SK-N-DZ (cell line): ENCODE measurements at regions not wholly inside any gene's neighbourhood (a gene's known extent, or its start where the extent isn't known, plus 50 kb on each side); places are given as distances from the start of the nearest gene placed in this dataset.
A peak's percentile ranks its signal among the peaks of the same experiment; 100 is the strongest.

Experiments used
- DNase-seq: peaks from one replicate; pipeline ENCODE4 v3.0.0-alpha.2; 2015; ENCODE audit warnings: low spot score

GRCh38 chr6:139625081-139625939 is 250.9 kb upstream of the CITED2 start:
- no peak for DNase-seq

- DNase-seq = no peak
These were observed 248.9 kb upstream of the CITED2 start for GRCh38 chr6:139623372-139623771.

- DNase-seq = no peak
These were observed 239.0 kb upstream of the CITED2 start for GRCh38 chr6:139613496-139613895.

GRCh38 chr6:139612135-139612465 is 237.7 kb upstream of the CITED2 start:
- DNase-seq = no peak

- DNase-seq = no peak
These were observed 237.1 kb upstream of the CITED2 start for GRCh38 chr6:139611327-139612134.

- no peak for DNase-seq
These were observed 234.2 kb upstream of the CITED2 start for GRCh38 chr6:139608466-139609261.

- no peak for DNase-seq
These were observed 230.9 kb upstream of the CITED2 start for GRCh38 chr6:139605350-139605749.

- no peak for DNase-seq
These were observed 229.1 kb upstream of the CITED2 start for GRCh38 chr6:139603581-139603980.

GRCh38 chr6:139602577-139602976 is 228.1 kb upstream of the CITED2 start:
- DNase-seq = peak; percentile 8

GRCh38 chr6:139600919-139601475 is 226.5 kb upstream of the CITED2 start:
- DNase-seq = no peak

- no peak for DNase-seq
These were observed 225.9 kb upstream of the CITED2 start for GRCh38 chr6:139600343-139600742.

GRCh38 chr6:139597771-139598755 is 223.6 kb upstream of the CITED2 start:
- DNase-seq = no peak

GRCh38 chr6:139597087-139597763 is 222.8 kb upstream of the CITED2 start:
- no peak for DNase-seq

GRCh38 chr6:139595183-139595582 is 220.7 kb upstream of the CITED2 start:
- no peak for DNase-seq

GRCh38 chr6:139594333-139594965 is 220.0 kb upstream of the CITED2 start:
- DNase-seq = no peak

GRCh38 chr6:139593081-139593480 is 218.6 kb upstream of the CITED2 start:
- no peak for DNase-seq

- DNase-seq = no peak
These were observed 217.6 kb upstream of the CITED2 start for GRCh38 chr6:139592011-139592410.

GRCh38 chr6:139591075-139591865 is 216.8 kb upstream of the CITED2 start:
- no peak for DNase-seq

- DNase-seq = no peak
These were observed 215.8 kb upstream of the CITED2 start for GRCh38 chr6:139590206-139590605.
